ENCODE measurements at regions not wholly inside any gene's neighbourhood (a gene's known extent, or its start where the extent isn't known, plus 50 kb on each side); places are given as distances from the start of the nearest gene placed in this dataset.

DNA sequence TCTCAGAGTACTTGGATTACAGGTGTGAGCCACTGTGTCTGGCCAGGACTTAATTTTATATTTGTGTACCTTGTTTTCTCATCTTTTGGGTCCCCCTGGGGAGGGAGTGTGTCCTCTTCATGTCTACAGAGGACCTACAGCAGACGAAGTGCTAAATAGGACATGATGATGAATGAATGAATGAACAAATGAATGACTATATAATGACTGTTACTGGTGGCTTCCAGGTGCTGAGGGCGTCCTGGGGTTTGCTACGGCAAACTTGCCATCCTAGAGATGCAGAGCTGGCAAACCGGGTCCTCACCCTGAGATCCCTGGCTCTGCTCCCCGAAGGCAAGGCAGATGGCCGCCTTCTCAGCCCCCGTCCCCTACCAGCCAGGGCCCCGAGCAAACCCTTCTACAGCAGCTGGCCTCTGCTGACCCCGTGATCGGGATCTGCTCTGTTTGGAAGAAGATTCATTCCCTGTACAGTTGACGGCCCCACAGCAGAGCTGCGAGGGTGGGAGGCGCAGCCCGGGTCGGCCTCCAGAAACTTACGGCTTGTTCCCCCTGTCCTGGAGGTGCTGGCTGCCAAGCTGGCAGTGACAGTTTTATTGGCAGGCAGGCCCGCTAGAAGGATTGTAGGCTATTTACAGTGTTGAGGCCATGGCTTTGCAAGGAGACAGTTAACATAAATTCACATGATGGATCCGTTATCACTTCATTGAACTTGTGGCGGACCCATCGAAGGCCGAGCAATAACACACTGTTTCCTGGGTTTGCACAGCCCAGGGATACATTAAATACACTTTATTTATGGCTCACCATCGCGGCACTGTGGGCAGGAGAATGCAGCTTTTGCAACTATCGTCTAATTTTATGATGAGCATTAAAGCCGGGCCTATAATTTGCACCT is 197.7 kb upstream of the GSE1 start:
- DNase-seq, result no peak

DNA sequence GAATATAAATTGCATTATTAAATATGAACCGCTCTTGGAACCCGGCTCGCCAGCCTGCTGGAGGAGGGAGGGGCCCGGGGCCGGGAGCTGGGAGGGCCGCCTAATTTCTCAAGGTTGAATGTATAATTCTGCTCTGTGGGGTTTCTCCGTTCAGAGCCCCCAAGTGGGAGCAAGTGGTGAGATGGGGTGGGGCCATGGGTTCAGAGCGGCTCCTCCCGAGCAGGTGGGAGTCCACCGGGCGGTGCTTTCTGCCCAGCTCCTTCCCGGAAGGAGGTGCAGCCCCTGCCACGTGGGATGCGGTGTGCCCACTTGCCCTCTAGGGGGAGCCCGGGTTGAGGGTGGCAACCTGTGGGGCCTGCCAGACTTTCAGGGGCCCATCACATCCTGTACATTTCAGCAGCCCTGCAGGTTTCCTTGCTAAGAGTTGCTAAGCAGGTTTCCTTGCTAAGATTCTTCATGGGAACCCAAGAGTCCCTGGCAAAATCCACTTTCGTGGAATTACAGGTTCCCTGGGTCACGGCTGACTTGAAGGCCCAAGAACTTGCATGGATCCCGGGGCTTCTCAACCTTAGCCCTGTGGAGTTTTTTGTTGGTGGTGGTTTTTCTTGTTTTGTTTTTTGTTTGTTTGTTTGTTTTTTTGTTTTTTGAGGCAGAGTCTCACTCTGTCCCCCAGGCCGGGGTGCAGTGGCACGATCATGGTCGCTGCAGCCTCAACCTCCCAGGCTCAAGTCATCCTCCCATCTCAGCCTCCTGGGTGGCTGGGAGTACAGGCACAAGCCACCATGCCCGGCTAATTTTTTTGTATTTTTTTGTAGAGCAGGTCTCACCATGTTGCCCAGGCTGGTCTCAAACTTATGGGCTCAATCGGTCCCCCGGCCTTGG is 196.7 kb upstream of the GSE1 start:
- peak; percentile 70 to 73 for DNase-seq

DNA sequence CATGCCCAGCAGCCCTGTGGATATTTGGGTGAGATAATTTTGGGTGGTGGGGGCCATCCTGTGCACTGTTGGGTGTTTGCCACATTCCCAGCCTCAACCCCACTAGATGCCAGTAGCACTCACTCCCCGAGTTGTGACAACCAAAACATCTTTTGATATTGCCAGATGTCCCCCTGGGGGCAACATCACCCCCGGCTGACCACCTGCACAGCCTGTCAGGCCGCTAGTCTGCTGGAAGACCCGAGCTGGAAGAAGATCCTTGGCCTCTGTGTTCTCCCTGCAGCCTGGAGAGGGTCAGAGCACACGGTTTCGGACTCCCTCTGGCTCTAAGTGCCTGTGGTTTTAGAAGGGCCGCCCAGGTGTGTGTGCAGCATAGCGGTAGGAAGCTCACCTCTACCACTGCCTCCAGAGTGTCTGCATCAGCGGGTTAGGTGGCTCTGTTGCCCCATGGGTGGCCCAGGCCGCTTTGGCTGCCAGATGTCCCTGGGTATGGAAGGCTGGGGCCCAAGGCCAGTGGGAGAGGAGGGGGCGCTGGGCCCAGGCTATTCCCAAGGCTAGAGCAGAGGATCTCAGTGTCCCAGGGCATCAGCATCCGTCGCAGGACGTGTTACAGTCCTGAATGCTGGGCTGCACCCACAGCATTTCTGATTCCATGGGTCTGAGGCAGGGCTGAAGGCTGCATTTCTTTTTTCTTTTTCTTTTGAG is 195.8 kb upstream of the GSE1 start:
- DNase-seq, result no peak

DNA sequence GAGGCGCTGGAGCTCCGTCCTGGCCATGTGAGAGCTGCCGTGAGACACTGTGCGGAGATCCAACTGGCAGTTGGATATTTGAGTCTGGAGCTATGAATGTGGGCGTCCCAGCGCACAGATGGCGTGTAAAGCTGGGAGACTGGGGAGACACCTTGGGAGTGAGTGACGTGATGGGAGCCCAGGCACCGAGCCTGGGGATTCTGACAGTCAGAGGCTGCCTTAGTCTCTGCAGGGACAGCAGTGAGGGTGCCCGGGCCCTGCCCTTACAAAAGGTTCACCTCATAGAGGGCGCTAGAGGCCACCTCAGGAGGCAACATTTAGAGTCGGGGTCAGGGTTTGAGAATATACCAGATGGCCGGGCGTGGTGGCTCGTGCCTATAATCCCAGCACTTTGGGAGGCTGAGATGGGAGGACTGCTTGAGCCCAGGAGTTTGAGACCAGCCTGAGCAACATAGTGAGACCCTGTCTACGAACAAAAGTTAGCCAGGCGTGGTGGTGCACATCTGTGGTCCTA is 194.1 kb upstream of the GSE1 start:
- no peak for DNase-seq

DNA sequence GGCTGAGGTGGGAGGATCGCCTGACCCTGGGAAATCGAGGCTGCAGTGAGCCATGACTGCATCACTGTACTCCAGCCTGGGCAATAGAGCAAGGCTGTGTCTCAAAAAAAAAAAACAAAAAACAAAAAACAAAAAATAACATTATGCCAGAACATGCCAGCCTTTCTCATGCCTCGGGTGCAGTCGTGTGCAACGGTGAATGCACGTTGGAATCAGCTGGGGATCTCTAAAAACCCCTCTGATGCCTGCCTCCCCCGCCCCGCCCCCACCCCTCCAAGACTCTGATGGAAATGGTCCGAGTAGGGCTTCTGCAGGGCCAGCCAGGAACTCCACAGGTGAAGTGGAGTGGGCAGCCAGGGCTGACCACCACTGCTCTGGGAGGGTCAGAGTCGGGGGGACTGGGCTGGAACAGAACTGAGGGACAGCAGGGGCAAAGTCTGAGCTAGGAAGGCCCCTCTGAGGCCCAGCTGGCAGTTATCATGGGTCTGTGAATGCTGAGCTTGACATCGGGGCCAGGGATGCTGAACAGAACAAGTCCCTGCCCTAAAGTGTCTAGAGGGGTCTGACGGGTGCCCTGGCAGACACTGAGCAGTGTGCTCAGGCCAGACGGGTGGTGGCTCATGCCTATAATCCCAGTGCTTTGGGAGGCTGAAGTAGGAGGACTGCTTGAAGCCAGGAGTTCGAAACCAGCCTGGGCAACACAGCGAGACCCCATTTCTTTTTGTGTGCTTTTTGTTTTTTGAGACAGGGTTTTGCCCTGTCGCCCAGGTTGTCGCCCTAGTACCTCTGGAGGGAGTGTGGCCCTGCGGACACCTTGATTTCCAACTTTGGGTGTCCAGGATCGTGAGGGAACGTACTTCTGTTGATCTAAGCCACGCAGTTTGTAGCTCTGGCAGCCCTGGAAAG is 193.4 kb upstream of the GSE1 start:
- DNase-seq, result no peak

DNA sequence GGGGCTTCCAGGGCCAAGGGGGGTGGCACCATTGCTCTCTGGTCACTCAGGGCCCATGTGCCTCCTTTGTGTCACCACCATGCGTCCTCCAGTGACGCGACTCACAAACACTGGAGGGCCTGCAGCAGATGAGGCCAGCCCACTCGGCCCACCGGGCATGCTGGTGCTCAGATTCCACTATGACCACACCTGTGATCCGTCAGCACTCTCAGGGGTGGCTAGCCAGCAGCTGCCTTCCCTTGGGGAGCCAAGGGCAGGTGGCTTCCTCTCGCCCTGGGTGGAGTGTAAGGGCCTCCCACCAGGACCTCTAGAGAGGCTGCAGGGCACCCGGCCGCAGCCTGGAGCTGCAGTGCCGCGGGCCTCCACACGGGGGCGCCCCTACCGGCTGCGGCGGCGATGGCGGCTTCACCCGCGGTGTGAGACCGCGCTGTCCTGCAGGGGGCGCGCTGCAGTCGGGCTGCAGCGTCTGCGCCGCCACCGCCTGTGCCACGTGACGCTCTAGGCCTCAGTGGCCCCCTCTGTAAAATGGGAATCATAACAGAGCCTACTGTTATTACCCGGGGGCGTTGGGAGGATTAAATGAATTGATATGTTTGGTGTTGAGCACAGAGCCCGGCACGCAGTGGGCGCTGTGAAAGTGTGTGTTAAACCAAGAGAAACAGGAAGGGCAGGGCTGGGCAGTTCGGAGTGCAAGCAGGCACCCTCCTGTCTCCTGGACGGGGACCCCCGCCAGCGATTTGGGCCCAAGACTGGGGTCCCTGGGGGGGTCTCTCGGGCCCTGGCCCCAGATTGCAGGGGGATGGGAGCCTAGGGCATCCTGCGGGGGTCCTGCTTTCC is 192.4 kb upstream of the GSE1 start:
- peak; percentile 64 to 78 for DNase-seq

DNA sequence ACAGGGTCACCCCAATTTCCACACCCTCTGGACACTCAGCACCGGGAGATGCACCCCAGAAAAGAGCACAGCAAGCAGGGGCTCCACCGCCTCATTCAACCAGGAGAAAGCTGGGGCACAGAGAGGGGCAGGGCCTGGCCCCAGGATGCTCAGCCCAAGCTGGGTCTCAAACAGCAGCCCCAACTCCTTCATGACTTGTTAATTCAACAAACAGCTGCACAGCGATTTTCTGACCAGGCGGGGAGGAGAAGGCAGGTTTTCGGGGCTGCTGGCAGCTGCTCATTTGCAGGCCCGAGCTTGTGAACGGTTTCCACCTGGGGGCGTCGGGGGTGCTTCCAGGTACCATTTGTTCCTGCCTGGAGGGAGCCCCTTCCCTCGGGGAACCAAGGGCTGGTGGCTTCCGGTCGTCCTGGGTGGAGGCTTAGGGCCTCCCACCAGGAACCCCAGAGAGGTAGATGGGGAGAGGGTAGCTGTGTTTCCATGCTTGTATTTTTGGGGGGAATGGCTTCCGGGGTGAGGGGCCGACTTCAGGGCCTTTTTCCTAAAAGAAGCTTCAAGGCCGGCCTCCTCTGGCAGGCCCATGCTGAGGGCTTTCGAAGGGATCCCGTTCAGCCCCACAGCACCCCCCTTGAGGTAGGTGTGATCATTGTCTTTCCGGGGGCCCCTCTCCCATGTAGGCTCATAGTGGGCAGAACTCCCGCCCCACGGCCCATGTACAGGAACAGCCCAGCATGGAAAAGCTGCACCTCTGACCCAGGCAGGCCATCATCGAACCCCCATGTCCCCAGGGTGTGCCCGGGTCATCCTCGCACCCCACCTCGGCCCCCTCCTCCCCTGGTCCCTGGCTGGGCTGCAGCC is 191.6 kb upstream of the GSE1 start:
- no peak for DNase-seq

DNA sequence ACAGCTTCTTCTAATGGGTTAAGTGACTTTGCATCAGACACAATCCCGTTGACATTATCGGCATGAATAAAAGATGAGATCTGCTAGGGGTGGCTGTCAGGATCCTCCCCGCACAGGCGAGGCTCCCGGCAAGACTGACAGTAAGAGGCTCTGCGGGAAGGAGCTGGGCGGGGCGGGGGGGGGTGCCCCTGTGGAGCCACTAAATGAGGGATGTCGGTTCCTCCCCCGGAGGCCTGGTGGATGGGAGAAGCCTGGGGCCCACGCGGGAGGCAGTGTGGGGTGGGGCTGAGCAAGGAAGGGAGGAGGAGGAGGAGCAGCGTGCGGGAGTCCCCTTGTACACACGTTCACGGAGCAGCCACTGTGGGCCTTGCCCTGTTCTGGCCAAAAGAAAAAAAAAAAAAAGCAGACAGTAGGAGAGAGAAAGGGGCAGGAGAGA is 190.9 kb upstream of the GSE1 start:
- DNase-seq, result no peak

DNA sequence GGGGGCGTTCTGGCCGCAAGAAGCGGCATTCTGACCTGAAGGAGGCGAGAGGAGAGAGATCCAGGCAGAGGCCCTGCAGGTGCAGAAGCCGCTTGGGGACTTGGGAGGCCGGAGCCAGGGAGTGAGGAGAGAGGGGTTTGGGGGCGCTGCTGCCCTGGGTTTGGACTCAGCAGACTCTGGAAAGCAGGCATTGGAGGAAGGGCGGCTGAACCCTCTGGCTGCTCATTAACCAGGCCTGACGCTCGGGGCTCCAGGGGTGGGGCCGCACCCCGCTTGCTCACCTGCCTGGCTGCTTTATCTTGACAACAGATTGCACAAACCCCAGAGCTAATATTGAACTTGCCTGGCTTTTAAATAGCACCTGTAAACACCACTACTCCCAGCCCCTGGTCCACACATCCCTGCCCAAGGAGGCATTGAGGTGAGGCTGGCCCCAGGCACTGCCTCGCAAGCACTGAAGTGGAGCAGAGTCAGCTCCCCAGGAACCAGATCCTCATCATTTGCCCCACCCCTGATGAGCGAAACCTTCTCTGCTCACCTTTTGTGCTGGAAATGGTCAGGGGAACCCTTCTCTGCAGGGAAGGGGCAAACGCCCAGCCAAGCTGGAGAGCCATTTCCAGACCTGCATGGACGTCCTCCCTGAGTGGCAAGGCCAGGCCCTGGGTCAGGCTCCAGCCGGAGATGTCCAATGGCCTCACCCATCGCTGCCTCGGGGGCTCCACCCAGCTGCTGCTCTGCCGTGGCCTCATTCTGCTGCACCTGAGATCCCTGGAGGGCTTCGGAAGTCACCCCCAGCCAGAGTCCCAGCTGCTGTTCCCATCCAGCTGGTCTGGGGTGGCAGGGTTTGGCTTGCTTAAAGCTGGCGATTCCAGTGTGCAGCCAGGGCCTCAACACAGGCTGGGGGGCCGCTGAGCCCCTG is 190.2 kb upstream of the GSE1 start:
- no peak for DNase-seq

DNA sequence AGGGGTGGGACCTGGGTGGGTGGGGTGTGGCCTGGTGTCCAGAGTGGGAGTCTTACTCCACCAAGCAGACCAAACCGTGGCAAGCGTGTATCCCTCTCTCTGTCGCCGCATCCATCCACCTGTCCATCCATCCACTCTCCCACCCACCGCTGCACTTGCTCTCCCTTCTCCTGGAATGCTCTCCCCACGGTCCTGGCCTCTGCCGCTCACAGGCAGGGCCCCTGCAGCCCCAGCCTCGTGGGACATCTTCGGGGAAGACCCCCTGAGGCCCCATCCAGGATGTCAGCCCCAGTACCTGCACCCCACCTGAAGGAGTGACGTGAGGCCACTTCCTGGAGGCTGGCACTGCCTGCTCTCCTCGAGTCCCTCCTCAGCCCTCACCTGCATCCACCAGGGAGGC is 189.5 kb upstream of the GSE1 start:
- DNase-seq, result no peak

DNA sequence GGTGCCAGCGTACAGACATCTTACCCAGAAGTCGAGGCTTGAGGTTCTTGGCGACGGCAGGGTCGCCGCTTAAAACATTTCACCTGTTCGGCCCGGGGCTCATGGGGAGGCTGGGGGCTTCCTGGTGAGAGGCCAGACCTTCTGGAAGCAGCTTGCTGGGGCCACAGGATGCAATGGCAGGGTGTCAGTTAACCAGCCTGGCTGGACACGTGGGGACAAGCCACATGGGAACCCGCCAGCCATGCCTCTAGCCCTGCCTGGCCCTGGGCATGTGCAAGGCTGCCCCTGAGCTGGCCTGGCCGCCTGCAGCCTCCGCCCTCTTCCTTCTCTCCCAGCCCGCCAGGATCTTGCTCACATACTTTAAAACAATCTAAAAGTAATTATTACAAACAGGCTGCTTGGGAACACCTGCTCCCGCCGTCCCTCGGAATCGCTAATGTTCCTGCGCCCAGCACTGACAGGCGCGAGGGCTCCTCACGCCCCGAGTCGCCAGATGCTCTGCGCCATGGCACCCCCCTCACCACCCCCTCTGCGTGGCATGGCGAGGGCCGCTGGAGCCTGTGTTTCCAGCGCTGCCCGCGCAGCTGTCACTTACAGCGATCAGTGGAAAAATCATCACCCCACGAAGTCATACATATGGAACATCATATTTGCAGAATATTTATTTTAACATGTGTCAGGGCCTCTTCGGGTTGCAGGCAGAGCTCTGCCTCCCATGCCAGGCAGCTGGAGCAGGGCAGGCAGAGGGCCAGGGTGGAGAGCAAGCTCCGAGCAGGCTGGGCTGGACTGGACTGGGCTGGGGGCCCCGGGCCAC is 188.7 kb upstream of the GSE1 start:
- no peak for DNase-seq

DNA sequence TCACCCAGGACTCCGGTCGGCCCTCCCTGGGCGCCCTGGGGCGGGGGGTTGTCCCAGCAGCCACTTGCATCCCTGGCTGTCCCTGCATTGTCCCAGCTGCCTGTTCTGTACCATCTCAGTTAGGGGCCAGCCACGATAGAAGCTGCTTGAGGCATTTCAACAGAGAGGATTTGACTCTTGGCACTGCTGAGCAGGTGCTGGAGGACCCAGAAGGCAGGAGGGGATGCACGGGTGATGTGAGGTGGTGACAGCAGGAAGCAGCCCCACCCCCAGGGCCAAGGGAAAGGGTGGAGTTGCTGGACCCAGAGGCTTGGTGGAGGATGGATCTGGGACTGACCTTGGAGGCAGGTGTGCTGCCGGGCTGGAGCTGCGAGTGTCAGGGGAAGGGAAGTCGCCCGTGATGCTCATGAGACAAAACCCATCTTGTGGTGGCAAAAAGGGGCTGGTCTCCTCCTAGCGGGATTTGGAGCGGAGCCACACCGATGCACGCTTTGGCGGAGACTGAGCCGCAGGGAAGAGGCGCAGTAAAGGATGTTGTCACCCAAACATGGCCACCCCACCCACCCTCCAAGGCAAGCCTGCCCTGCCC is 188.0 kb upstream of the GSE1 start:
- no peak for DNase-seq

DNA sequence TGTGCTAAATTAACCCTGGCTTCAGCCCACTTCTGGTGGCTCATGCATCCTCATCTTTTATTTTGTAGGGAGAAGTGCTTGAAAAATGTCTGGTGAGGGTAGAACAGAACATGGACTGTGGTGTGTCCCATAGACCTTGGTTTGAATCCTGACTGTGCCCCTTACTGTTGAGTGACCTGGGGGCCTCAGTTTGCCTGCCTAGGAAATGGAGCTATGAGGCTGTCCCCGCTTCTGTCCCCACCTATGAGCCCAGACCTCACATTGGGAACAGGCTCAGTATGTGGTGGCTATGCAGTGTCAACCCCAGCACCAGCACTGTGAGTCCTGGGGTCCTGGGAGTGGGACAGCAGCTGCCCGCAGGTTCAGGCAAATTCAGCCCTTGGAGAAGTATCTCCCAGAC is 186.3 kb upstream of the GSE1 start:
- no peak for DNase-seq

DNA sequence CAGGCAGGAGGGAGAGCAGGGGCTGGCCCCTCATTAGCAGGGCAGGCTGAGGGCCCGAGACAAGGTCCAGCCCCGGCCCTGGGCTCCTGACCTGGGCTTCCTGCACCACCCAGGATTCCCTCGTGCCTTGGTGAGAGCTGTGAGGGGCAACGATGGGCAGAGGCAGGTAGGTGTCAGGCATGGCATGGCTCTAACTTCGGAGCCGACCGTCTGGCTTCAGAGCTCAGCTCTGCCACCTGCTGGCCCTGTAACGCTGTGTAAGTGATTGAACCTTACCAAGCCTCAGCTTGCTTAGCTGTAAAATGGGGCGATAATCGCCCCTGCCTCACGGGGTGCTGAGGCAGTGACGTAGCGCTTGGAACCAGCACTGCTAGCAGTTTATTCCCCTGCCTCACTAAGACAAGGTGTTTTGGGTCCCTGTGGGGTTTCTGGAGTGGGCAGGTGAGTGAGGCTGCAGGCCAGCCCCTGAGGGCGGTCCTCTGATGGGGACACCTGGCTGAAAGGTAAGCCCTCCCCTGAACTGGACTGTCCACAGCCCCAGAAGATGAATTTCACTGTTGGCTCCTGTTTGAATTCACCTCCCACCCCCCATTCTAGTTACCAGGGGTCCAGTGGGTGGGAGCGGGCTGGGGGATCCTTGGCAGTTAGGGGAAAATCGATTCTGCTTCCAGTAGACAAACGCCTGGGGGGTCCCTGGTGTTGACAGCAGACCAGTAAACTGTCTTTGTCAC is 184.8 kb upstream of the GSE1 start:
- DNase-seq, result peak; percentile 41 to 59

DNA sequence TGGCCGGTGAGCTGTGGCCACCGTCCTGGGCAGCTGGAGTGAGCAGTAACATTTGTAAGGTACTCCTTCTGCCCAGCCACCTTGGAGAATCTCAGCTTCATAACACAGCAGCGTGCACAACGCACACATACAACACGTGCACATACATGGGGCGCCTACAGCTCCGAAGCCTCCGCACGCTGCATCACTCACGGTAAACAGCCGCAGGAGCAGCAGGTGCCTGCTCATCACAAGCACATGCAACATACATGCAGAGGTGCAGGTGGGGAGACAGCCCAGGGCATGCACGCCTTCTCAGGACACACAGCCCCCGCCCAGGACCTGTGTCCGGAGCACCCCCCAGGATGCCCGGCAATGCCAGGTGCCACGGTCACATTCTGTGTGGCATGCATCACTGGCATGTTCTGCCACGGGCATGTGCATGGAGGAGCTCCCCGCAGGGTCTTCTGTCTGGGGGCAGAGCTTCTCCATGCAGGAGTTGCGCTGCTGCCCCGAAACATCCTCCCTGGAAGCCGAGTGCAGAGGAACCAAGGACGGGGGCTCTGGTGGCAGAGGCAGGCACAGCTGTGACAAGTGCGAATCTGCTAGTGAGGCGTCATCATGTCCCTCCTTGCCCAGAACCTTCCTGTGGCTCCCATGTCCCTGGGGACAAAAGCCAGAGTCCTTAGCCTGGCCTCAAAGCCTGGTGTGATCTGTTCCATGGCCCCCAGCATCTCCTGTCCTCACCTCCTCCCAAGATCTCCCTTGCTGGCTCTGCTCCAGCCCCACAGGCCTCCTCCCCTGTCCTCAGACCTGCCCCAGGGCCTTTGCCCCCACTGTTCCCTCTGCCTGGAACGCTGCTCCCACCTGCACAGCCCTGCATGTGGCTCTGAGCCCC is 184.0 kb upstream of the GSE1 start:
- no peak for DNase-seq
